ENCODE measurements at regions not wholly inside any gene's neighbourhood (a gene's known extent, or its start where the extent isn't known, plus 50 kb on each side); places are given as distances from the start of the nearest gene placed in this dataset.

DNA sequence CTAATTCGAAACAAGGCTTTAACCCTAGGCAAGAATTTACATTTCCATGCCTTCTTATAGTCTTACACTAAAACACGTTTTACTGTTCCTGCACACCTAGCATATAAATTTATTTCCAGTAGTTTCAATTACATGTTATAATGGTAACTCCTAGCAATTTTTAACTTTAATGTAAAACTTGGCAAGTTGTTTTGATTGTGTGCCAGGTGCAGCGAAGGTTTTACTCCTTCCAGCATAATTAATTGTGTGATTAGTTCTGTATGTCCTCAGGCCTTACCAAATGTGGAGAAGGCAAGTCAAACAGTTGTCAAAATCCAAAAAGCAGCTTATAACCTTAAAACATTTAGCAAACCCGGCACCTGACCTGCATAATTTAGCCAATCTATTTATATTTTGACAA is 114.8 kb downstream of the KCNK1 start (continued):
- TF ChIP-seq BMI1 (IDR thresholded peaks at IDR 0.05; ENCODE audit: borderline replicate concordance) (no peak), ZSCAN29 (IDR thresholded peaks at IDR 0.05) (no peak), STAT3 (IDR thresholded peaks at IDR 0.05; ENCODE audit: low read depth, low read length) (no peak), CEBPZ (IDR thresholded peaks at IDR 0.05; ENCODE audit: low read depth, low read length) (no peak), BCL11A (IDR thresholded peaks at IDR 0.05; ENCODE audit: low read depth, low read length) (no peak), CREB1 (IDR thresholded peaks at IDR 0.05; ENCODE audit: low read depth) (no peak), NFYA (IDR thresholded peaks at IDR 0.05; ENCODE audit: borderline replicate concordance, low read depth, low read length) (no peak), RCOR1 (conservative IDR thresholded peaks at IDR 0.05; ENCODE audit: low read depth, low read length) (no peak)
- TF ChIP-seq, protein P1, sequence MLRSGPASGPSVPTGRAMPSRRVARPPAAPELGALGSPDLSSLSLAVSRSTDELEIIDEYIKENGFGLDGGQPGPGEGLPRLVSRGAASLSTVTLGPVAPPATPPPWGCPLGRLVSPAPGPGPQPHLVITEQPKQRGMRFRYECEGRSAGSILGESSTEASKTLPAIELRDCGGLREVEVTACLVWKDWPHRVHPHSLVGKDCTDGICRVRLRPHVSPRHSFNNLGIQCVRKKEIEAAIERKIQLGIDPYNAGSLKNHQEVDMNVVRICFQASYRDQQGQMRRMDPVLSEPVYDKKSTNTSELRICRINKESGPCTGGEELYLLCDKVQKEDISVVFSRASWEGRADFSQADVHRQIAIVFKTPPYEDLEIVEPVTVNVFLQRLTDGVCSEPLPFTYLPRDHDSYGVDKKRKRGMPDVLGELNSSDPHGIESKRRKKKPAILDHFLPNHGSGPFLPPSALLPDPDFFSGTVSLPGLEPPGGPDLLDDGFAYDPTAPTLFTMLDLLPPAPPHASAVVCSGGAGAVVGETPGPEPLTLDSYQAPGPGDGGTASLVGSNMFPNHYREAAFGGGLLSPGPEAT (IDR thresholded peaks at IDR 0.05; ENCODE audit: low read depth) = no peak

GRCh38 chr1:233730380-233730779 is 116.5 kb downstream of the KCNK1 start:
- Histone ChIP-seq H3K4me2 (ENCODE audit: control insufficient read depth, insufficient read depth) (no peak overlapping the region), H3K9ac (ENCODE audit: control insufficient read depth, insufficient read depth, low read length) (no peak overlapping the region), H3K4me1 (ENCODE audit: control insufficient read depth, insufficient read depth, low read length) (no peaks in the 10 kb centered on the region), H3K4me3 (no peak overlapping the region), H2AFZ (ENCODE audit: control insufficient read depth, low read depth, low read length) (no peak overlapping the region), H3K27me3 (replicated peaks in 1 of 2; ENCODE audit: control insufficient read depth in 2 of 2, insufficient read depth in 2 of 2, low read length in 1 of 2) (no peaks in the 10 kb centered on the region), H4K20me1 (ENCODE audit: control insufficient read depth, insufficient read depth) (no peaks in the 10 kb centered on the region), H3K79me2 (ENCODE audit: control insufficient read depth, insufficient read depth, low read length) (no peaks in the 10 kb centered on the region), H3K36me3 (ENCODE audit: control insufficient read depth in 2 of 2, insufficient read depth in 2 of 2, low read length in 1 of 2) (no peaks in the 10 kb centered on the region), H3K9me3 (replicated peaks; ENCODE audit: control insufficient read depth, insufficient read depth, low read length) (no peaks in the 10 kb centered on the region), H3K27ac (ENCODE audit: control insufficient read depth, insufficient read depth) (no peak overlapping the region)
- WGBS (ENCODE audit: insufficient coverage, insufficient replicate concordance, low lambda C conversion rate, missing lambda C conversion rate) = 54% methylated on average over 5 of the region's 5 CpGs
- in situ Hi-C loops (cut with MboI) (no loop called here), intact Hi-C loops (cut with micrococcal nuclease; ENCODE audit: unreplicated experiment) (no loop called here)
- BruUV-seq (replicated peaks) = no TSS peak
- ChIA-PET SMC1A (ENCODE audit: uncharacterized antibody, unreplicated experiment) (no interaction called here), POLR2A (no interaction called here), CTCF (interaction anchor here (1.3 kb wide), 1 partner anchor 9 kb away, joined by 3 read pairs; no protein-coding TSS in a partner anchor), RAD21 (ENCODE audit: unreplicated experiment) (no interaction called here)
- no peak for DNase-seq (ENCODE audit: low read depth, low spot score)
- no peak for FAIRE-seq
- no peak for ATAC-seq
- TF ChIP-seq RAD21 (IDR thresholded peaks at IDR 0.05; ENCODE audit: insufficient read depth, low read depth, low read length) (no peak), STAT1 (conservative IDR thresholded peaks at IDR 0.05) (no peak)
- TF ChIP-seq, protein P2, sequence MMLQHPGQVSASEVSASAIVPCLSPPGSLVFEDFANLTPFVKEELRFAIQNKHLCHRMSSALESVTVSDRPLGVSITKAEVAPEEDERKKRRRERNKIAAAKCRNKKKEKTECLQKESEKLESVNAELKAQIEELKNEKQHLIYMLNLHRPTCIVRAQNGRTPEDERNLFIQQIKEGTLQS (IDR thresholded peaks at IDR 0.05; ENCODE audit: borderline replicate concordance, extremely low read depth, low read depth, low read length) = no peak
- TF ChIP-seq, protein P3, sequence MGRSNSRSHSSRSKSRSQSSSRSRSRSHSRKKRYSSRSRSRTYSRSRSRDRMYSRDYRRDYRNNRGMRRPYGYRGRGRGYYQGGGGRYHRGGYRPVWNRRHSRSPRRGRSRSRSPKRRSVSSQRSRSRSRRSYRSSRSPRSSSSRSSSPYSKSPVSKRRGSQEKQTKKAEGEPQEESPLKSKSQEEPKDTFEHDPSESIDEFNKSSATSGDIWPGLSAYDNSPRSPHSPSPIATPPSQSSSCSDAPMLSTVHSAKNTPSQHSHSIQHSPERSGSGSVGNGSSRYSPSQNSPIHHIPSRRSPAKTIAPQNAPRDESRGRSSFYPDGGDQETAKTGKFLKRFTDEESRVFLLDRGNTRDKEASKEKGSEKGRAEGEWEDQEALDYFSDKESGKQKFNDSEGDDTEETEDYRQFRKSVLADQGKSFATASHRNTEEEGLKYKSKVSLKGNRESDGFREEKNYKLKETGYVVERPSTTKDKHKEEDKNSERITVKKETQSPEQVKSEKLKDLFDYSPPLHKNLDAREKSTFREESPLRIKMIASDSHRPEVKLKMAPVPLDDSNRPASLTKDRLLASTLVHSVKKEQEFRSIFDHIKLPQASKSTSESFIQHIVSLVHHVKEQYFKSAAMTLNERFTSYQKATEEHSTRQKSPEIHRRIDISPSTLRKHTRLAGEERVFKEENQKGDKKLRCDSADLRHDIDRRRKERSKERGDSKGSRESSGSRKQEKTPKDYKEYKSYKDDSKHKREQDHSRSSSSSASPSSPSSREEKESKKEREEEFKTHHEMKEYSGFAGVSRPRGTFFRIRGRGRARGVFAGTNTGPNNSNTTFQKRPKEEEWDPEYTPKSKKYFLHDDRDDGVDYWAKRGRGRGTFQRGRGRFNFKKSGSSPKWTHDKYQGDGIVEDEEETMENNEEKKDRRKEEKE (IDR thresholded peaks at IDR 0.05) = no peak
- TF ChIP-seq, protein P4, sequence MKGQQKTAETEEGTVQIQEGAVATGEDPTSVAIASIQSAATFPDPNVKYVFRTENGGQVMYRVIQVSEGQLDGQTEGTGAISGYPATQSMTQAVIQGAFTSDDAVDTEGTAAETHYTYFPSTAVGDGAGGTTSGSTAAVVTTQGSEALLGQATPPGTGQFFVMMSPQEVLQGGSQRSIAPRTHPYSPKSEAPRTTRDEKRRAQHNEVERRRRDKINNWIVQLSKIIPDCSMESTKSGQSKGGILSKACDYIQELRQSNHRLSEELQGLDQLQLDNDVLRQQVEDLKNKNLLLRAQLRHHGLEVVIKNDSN (IDR thresholded peaks at IDR 0.05; ENCODE audit: borderline replicate concordance, extremely low read length, insufficient read depth, low read depth, low read length) = no peak

All from GM12878 (cell line).